ENCODE measurements at regions not wholly inside any gene's neighbourhood (a gene's known extent, or its start where the extent isn't known, plus 50 kb on each side); places are given as distances from the start of the nearest gene placed in this dataset.
A peak's percentile ranks its signal among the peaks of the same experiment; 100 is the strongest.

GRCh38 chr7:110010359-110010758 lies 1080.6 kb upstream of the LRRN3 start:
- no peak overlapping the region for H3K27ac ChIP-seq
- TF ChIP-seq CTCF (conservative IDR thresholded peaks at IDR 0.05), result no peak

GRCh38 chr7:110017405-110017804 lies 1073.5 kb upstream of the LRRN3 start:
- no peak for TF ChIP-seq CTCF (conservative IDR thresholded peaks at IDR 0.05)
- no peak overlapping the region for H3K27ac ChIP-seq

GRCh38 chr7:110027385-110027784 lies 1063.5 kb upstream of the LRRN3 start:
- H3K27ac ChIP-seq, result no peak overlapping the region
- TF ChIP-seq CTCF (conservative IDR thresholded peaks at IDR 0.05), result no peak

GRCh38 chr7:110043519-110043918 lies 1047.4 kb upstream of the LRRN3 start:
- no peak for TF ChIP-seq CTCF (conservative IDR thresholded peaks at IDR 0.05)
- peak overlapping the region; percentile 8; the same call in 1 of the 2 replicates for H3K27ac ChIP-seq

- TF ChIP-seq CTCF (conservative IDR thresholded peaks at IDR 0.05), result no peak
- H3K27ac ChIP-seq, result no peak overlapping the region
Measured at GRCh38 chr7:110050785-110051184, 1040.1 kb upstream of the LRRN3 start.

GRCh38 chr7:110051372-110051771 lies 1039.6 kb upstream of the LRRN3 start:
- no peak for TF ChIP-seq CTCF (conservative IDR thresholded peaks at IDR 0.05)
- no peak overlapping the region for H3K27ac ChIP-seq

- TF ChIP-seq CTCF (conservative IDR thresholded peaks at IDR 0.05), result no peak
- no peak overlapping the region for H3K27ac ChIP-seq
Measured at GRCh38 chr7:110056331-110056730, 1034.6 kb upstream of the LRRN3 start.

GRCh38 chr7:110058401-110058800 lies 1032.5 kb upstream of the LRRN3 start:
- TF ChIP-seq CTCF (conservative IDR thresholded peaks at IDR 0.05), result no peak
- H3K27ac ChIP-seq, result no peak overlapping the region

Measured in VCaP (cell line).